ENCODE measurements at regions not wholly inside any gene's neighbourhood (a gene's known extent, or its start where the extent isn't known, plus 50 kb on each side); places are given as distances from the start of the nearest gene placed in this dataset.

DNA sequence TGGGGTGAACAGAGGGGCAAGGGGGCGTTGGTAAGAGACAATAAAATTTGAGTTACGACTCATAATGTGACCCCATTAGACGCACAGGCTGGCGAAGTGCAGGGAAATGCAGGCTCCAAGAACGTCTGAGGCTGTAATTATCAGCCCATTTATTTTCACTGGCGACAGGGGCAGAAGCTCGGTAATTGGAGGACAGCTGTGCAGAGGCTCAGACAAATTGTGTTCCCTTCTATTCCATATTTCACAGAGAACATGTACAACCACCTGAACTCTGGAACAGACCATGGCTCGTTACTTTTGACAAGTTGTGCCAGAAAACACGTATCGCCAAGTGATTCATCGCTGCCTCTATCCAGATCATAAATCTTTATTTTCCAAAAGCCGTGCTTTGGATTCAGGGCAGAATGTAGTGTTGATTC is 137.3 kb upstream of the FRMD4A start:
- Mint-ChIP-seq H3K36me3 (peaks cover 3% of the 10 kb centered on the region), H3K27ac (no peak overlapping the region), H3K9me3 (peaks cover 5% of the 10 kb centered on the region)

DNA sequence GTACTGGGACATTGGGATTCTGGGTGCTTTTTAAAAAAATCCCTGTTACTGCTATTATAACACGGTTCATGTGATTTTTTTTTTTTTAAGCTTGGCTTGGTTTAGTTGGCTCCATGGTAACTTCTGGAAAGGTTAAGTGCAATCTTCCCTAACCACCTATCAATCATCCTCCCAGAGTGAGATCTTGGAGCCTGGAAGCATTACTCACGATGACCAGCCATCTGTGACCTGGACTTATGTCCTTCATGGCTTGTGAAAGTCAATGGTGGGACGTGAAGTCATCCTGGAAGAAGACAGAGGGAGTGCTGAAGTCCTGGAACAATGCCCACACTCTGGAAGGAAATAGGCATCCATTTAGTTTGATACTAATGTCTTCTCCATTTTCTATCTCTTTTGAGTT is 135.5 kb upstream of the FRMD4A start:
- Mint-ChIP-seq H3K4me3 (no peak overlapping the region), H3K4me1 (no peaks in the 10 kb centered on the region), H3K27me3 (no peaks in the 10 kb centered on the region), H3K9me3 (peaks cover 9% of the 10 kb centered on the region), H3K36me3 (peaks cover 3% of the 10 kb centered on the region), H3K27ac (no peak overlapping the region)
- DNase-seq, result no peak

More for the DNA sequence above, 137.3 kb upstream of the FRMD4A start:
- no peak overlapping the region for H3K4me3 Mint-ChIP-seq
- no peak for DNase-seq
- H3K27me3 Mint-ChIP-seq, result no peaks in the 10 kb centered on the region
- H3K4me1 Mint-ChIP-seq, result no peaks in the 10 kb centered on the region

- no peaks in the 10 kb centered on the region for H3K4me1 Mint-ChIP-seq
- H3K9me3 Mint-ChIP-seq, result peaks cover 16% of the 10 kb centered on the region
- no peak overlapping the region for H3K27ac Mint-ChIP-seq
These were observed 129.7 kb upstream of the FRMD4A start for GRCh38 chr10:14460447-14460846.

DNA sequence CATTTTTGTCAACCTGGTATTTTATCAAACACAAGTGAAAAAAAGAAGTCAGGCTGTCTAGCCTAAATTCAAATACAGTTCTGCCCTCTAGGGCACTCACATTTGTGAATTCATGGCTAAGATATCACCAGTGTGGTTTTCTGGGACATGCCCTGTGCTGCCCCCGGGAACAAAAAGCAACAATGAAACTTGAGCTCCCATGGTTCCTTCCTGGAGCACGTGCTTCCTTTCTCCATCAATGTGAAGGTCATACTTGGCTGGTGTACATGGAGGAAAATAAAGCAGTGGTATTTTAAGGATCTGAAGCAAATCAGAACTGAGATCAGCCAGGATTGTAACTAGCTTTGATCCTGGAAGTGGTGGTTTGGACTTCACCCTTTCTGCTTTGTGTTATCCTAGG is 128.9 kb upstream of the FRMD4A start:
- peaks cover 13% of the 10 kb centered on the region for H3K27me3 Mint-ChIP-seq
- peaks cover 4% of the 10 kb centered on the region for H3K36me3 Mint-ChIP-seq
- no peak for DNase-seq
- H3K9me3 Mint-ChIP-seq, result peaks cover 16% of the 10 kb centered on the region
- no peaks in the 10 kb centered on the region for H3K4me1 Mint-ChIP-seq
- no peak overlapping the region for H3K27ac Mint-ChIP-seq
- H3K4me3 Mint-ChIP-seq, result no peak overlapping the region

More at GRCh38 chr10:14460447-14460846, 129.7 kb upstream of the FRMD4A start:
- H3K4me3 Mint-ChIP-seq, result no peak overlapping the region
- peaks cover 13% of the 10 kb centered on the region for H3K27me3 Mint-ChIP-seq
- H3K36me3 Mint-ChIP-seq, result peaks cover 4% of the 10 kb centered on the region
- DNase-seq, result no peak

- DNase-seq, result no peak
- H3K27ac Mint-ChIP-seq, result no peak overlapping the region
- peaks cover 7% of the 10 kb centered on the region for H3K9me3 Mint-ChIP-seq
- H3K36me3 Mint-ChIP-seq, result peaks cover 1% of the 10 kb centered on the region
- H3K4me1 Mint-ChIP-seq, result no peaks in the 10 kb centered on the region
- H3K27me3 Mint-ChIP-seq, result peaks cover 13% of the 10 kb centered on the region
- H3K4me3 Mint-ChIP-seq, result no peak overlapping the region
These were observed 126.1 kb upstream of the FRMD4A start for GRCh38 chr10:14456870-14457266.

DNA sequence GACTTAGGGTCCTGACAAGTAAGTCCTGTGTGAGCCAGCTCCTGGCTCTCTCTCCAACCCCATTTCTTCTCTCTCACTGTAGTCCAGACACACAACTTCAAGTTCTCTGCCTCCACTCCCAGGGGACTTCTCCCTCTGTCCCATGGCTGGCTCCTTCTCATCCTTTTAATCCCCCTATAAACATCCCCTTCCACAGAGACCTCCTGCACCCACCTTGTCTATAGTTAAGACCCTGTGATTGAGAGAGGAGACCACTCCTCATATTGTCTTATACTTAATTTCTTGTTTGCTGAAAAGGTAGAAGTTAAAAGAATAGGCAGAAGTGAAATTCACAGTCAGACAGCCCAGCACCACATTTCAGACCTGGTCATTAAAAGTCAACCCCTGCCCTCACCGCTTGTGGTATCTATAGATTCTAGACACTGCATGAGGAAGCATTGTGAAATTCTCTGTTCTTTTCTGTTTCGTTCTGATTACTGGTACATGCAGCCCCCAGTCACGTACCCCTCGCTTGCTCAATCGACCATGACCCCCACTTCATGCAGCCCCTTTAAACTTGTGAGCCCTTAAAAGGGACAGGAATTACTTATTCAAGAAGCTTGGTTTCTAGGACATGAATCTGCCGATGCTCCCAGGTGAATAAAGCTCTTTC is 125.6 kb upstream of the FRMD4A start:
- Mint-ChIP-seq H3K36me3 (peaks cover 1% of the 10 kb centered on the region), H3K27me3 (peaks cover 13% of the 10 kb centered on the region), H3K4me1 (no peaks in the 10 kb centered on the region), H3K27ac (no peak overlapping the region), H3K9me3 (peaks cover 7% of the 10 kb centered on the region), H3K4me3 (no peak overlapping the region)
- DNase-seq, result no peak

DNA sequence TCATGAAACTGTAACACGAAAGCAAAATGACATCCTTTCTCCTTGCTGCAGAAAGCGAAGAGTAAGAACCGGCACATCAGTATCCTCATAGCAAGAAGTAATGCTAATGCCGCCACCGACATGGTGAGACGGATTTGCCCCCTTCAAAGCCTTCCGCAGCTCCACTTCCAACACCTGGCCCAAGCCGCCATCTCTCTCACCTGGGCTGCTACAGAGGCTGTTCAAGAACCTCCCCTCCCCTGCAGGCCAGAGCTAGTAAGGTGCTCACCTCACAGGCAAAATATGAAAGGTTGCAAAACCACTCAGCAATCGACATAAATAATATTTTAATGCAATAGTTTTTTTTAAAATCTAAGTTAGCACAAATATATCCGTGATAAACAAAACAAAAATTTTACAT is 123.9 kb upstream of the FRMD4A start:
- Mint-ChIP-seq H3K4me3 (no peak overlapping the region), H3K4me1 (no peaks in the 10 kb centered on the region), H3K27ac (no peak overlapping the region), H3K9me3 (peaks cover 7% of the 10 kb centered on the region), H3K27me3 (peaks cover 6% of the 10 kb centered on the region), H3K36me3 (peaks cover 1% of the 10 kb centered on the region)
- DNase-seq, result no peak

GRCh38 chr10:14454206-14454605 is 123.5 kb upstream of the FRMD4A start:
- Mint-ChIP-seq H3K27me3 (peaks cover 6% of the 10 kb centered on the region), H3K27ac (no peak overlapping the region), H3K9me3 (peaks cover 7% of the 10 kb centered on the region), H3K36me3 (peaks cover 1% of the 10 kb centered on the region), H3K4me1 (no peaks in the 10 kb centered on the region), H3K4me3 (no peak overlapping the region)
- DNase-seq, result no peak

DNA sequence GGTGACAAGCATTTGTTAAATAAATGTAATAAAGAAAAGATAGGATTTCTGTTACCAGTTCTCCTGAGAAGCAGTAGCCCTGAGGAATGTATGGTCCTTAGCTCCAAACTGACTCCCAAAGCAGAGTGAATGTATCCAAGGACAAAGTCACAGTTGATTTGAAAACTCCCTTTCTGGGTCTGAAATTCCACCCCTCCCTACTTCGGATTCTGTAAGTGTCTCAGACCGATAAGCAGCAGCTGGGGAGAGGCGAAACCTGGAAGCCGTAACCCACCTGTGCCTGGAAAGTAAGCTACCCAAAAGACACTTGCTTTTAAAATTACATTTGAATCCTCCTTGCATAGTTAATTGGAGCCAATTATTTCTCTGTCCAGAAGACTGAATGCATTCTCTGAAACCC is 122.9 kb upstream of the FRMD4A start:
- DNase-seq, result no peak
- Mint-ChIP-seq H3K36me3 (peaks cover 1% of the 10 kb centered on the region), H3K4me1 (no peaks in the 10 kb centered on the region), H3K27ac (no peak overlapping the region), H3K4me3 (no peak overlapping the region), H3K9me3 (peaks cover 6% of the 10 kb centered on the region), H3K27me3 (peaks cover 6% of the 10 kb centered on the region)

- Mint-ChIP-seq H3K36me3 (no peaks in the 10 kb centered on the region), H3K9me3 (no peaks in the 10 kb centered on the region), H3K4me3 (no peak overlapping the region), H3K27me3 (no peaks in the 10 kb centered on the region), H3K4me1 (no peaks in the 10 kb centered on the region), H3K27ac (no peak overlapping the region)
- DNase-seq, result no peak
These were observed 120.6 kb upstream of the FRMD4A start for GRCh38 chr10:14451341-14451740.

DNA sequence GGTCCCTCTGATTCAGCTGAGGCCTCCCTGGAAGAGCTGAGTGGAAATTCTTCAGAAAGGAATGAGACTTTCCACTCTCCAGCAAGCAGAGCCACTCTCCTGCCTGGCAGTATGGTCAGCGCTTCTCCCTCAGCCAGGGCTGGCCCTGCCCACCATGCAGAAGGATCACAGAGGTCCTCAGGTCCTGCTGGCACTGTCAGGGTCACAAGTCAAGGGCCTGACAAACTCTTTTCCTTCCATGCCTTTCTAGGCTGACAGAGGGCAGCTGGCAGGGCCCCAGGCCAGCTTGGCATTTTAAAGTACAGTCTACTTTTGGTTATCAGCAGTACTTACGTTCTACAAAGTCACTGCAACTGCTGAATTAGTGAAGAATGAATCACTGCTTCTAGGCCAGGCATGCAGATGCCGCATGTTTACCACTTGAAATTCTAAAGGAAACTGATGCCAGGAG is 119.3 kb upstream of the FRMD4A start:
- Mint-ChIP-seq H3K27me3 (peaks cover under 1% of the 10 kb centered on the region), H3K27ac (no peak overlapping the region), H3K36me3 (no peaks in the 10 kb centered on the region), H3K4me1 (no peaks in the 10 kb centered on the region), H3K4me3 (no peak overlapping the region), H3K9me3 (no peaks in the 10 kb centered on the region)
- no peak for DNase-seq

DNA sequence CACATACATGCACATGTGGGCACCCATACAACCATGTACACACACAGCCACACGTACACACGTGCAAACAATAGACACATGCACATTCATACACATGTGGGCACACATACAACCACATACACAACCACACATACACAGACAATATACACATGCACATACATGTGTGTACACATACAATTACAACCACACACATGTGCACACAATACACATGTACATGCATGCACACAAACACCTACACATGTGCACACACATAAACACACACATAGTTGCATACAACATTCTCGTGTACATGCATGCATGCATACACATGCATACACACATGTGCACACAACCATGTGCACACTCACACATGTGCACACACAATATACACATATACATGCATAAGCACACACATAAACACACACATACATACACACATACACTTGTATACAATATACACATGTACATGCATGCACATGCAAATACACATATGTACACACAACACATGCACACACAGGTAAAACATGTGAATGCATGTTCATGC is 118.6 kb upstream of the FRMD4A start:
- no peak for DNase-seq
- H3K27ac Mint-ChIP-seq, result no peak overlapping the region
- H3K9me3 Mint-ChIP-seq, result no peaks in the 10 kb centered on the region
- no peaks in the 10 kb centered on the region for H3K4me1 Mint-ChIP-seq
- peaks cover 4% of the 10 kb centered on the region for H3K27me3 Mint-ChIP-seq
- no peaks in the 10 kb centered on the region for H3K36me3 Mint-ChIP-seq
- H3K4me3 Mint-ChIP-seq, result no peak overlapping the region

GRCh38 chr10:14448197-14448990 is 117.7 kb upstream of the FRMD4A start:
- Mint-ChIP-seq H3K4me1 (no peaks in the 10 kb centered on the region), H3K27ac (no peak overlapping the region), H3K27me3 (peaks cover 8% of the 10 kb centered on the region), H3K4me3 (no peak overlapping the region), H3K9me3 (no peaks in the 10 kb centered on the region), H3K36me3 (no peaks in the 10 kb centered on the region)
- no peak for DNase-seq

- H3K27me3 Mint-ChIP-seq, result peaks cover 12% of the 10 kb centered on the region
These were observed 116.5 kb upstream of the FRMD4A start for GRCh38 chr10:14447094-14447839.

More at GRCh38 chr10:14447094-14447839, 116.5 kb upstream of the FRMD4A start:
- no peak overlapping the region for H3K27ac Mint-ChIP-seq
- no peaks in the 10 kb centered on the region for H3K9me3 Mint-ChIP-seq
- H3K36me3 Mint-ChIP-seq, result no peaks in the 10 kb centered on the region
- H3K4me3 Mint-ChIP-seq, result no peak overlapping the region
- no peak for DNase-seq
- H3K4me1 Mint-ChIP-seq, result no peaks in the 10 kb centered on the region

Data from activated naive CD8-positive, alpha-beta T cell treated with anti-CD3 and anti-CD28 coated beads for 36 hours (primary cell).